GM18502 (cell line): ENCODE measurements at regions not wholly inside any gene's neighbourhood (a gene's known extent, or its start where the extent isn't known, plus 50 kb on each side); places are given as distances from the start of the nearest gene placed in this dataset.

Source experiments
- ATAC-seq: cut with Tn5 transposase; IDR thresholded peaks from one replicate; pipeline ENCODE4 v1.9.1; 2021; ENCODE audit warnings: mild to moderate bottlenecking; ENCODE audit not compliant: unreplicated experiment, poor library complexity

- ATAC-seq = no peak
Observed at GRCh38 chr9:13432904-13433303, 153.4 kb upstream of the MPDZ start.

GRCh38 chr9:13431692-13432091, 152.2 kb upstream of the MPDZ start:
- no peak for ATAC-seq

- no peak for ATAC-seq
Observed at GRCh38 chr9:13431222-13431536, 151.7 kb upstream of the MPDZ start.

GRCh38 chr9:13430368-13431221, 151.1 kb upstream of the MPDZ start:
- no peak for ATAC-seq

- no peak for ATAC-seq
Observed at GRCh38 chr9:13429301-13430190, 150.1 kb upstream of the MPDZ start.

GRCh38 chr9:13428766-13429165, 149.3 kb upstream of the MPDZ start:
- no peak for ATAC-seq

GRCh38 chr9:13427587-13427986, 148.1 kb upstream of the MPDZ start:
- no peak for ATAC-seq

- ATAC-seq = no peak
Observed at GRCh38 chr9:13426606-13427005, 147.1 kb upstream of the MPDZ start.

- no peak for ATAC-seq
Observed at GRCh38 chr9:13424872-13425271, 145.4 kb upstream of the MPDZ start.

DNA sequence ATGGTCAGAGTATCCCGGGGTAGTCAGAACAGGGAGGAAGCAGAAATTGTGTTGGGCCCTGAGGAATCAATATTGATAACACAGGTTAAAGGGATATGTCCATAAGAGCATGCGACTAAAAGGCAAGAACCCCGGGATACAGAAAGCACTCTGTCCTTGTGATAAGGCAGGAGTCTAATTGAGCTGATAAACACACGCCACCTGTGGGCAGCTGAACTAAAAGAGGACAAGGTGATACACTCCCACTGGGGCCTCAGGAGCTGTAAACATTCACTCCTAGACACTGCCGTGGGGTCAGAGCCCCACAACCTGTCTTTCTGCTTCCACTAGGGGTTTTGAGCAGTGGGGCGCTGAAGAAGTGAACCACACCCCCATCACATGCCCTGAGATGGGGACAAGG, 144.7 kb upstream of the MPDZ start:
- ATAC-seq = no peak

DNA sequence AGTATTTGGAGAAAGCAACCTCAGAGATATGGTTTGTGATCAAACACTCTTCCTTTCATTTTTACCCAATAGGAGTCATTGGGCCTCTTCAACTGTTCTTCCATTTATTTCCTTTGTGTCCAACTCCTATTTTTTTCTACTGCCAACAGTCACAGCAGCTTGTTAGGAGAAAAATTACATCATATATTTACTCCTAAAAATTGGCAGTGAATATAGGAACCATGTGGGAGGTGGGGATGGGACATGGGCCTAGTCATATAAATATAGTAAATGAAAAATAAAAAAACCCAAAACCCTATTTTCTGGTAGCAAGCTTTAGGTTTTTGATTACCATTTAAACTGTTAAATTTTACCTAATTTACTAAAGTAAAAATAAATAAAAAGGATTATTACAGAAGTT, 134.9 kb upstream of the MPDZ start:
- ATAC-seq = no peak

- ATAC-seq = no peak
Observed at GRCh38 chr9:13412331-13412730, 132.8 kb upstream of the MPDZ start.

DNA sequence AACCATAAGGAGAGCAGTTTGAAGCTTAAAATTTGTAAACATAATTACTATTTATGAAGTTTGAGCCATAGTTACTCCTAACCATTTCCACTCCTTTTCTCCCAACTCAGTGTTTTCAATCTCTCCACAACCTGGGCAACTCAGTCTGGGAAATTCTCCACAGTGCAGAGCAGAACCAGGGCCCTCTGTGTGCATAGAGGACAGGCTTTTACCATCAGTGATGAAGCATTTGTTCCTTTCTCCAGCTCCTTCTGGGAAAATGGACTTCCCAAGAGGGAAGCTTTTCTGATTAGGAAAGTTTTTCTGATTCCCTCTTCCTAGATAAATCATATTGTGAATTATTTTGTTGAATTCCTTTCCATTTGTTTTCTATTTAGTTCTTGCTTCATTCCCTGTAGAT, 132.3 kb upstream of the MPDZ start:
- no peak for ATAC-seq

DNA sequence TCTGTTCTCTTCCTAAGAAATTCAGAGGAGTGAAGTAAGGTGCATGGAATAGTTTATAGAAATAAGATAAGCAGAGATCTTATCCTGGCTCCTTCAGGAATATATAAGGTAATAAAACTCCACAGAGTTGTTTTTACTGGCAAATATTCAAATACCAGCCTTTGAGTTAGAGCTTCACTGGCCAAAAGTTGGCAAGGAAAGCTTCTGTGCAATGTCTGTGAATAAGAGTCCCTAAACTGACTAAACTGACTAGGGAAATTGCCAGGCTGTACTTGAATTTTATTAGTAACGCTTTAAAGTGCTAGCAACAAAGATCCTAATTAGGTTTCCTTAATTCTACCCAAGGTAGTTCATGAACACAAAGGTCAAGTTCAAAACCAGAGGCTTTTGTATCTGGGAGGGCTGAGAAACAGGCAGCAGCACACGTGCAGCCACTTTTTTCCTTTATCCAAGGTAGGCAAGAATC, 131.1 kb upstream of the MPDZ start:
- no peak for ATAC-seq

DNA sequence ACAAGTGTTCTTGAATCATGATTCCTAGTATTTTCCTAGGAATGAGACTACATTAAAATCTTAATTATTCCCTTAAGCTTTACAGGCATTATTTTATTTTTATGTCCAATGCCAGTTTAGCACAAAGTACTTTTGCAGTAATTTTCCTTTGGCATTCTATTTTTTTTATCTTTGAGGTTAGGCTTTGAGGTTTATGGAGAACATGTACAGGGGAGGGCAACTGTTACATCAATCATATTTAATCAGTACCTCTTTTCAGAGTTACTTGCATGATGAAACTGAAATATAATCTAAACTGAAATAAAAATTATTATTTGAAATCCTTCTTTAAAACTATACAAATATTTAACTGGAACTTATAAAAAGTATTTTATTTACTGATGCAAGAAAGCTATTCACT, 118.2 kb upstream of the MPDZ start:
- ATAC-seq = no peak

GRCh38 chr9:13397220-13397619, 117.7 kb upstream of the MPDZ start:
- ATAC-seq = no peak

DNA sequence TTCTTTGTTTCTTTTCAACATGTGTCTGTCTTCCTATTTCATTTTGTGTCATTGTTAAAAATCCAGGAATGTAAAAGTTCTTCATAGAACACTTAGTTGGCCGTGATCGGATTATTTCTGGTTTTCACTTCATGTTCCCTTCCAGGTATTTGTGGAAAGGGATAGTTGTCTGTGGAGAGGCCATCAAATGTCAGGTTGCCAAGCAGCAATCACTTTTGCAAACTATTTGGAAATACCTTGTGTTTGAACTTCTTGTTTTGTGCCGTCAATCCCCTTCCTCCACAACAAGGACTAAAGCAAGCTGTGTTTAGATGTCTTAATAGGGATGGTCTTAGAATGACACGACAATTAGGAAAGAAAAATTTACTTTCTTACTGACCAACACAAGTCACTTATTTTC, 116.9 kb upstream of the MPDZ start:
- ATAC-seq = no peak

DNA sequence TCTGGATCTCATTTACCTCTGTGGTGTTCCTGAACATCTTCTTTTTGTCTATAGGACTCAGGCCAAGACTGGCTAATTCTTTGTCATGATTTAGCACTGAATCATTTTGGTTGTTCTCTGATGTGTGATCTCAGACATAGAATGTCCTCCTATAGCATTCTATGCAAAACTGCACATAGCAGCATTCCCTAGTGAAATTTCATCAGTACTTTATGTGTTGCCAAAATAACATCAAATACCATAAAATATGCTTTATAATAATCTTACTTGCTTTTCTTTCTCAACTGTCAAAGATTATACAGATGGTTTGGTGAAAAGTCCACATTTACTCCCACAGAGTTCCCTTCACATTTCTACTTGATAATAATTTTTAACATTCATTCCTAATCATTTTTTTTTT, 115.7 kb upstream of the MPDZ start:
- ATAC-seq = no peak

GRCh38 chr9:13388157-13388556, 108.7 kb upstream of the MPDZ start:
- no peak for ATAC-seq

GRCh38 chr9:13387734-13388067, 108.2 kb upstream of the MPDZ start:
- no peak for ATAC-seq

- no peak for ATAC-seq
Observed at GRCh38 chr9:13386935-13387733, 107.6 kb upstream of the MPDZ start.
